GM23338 (cell line): ENCODE measurements at regions not wholly inside any gene's neighbourhood (a gene's known extent, or its start where the extent isn't known, plus 50 kb on each side); places are given as distances from the start of the nearest gene placed in this dataset.

Experiments
- ATAC-seq: fragments of 200-7000 bp; cut with Tn5 transposase; 3 replicates; pipeline ENCODE4 v1.9.1; 2020
- DNase-seq: peaks from one replicate; pipeline ENCODE4 v3.0.0-alpha.2; 2015; ENCODE audit warnings: low spot score
- H2AFZ ChIP-seq: fragments of 200-600 bp; sonication (generic); 2 replicates; pipeline ENCODE4 v1.8.0; 2016; ENCODE audit warnings: antibody characterized with exemption, mild to moderate bottlenecking, moderate library complexity
- H3F3A ChIP-seq: fragments of 200-600 bp; sonication (generic); replicated peaks from 2 replicates; pipeline ENCODE4 v1.8.0; 2017; ENCODE audit warnings: antibody characterized with exemption, mixed run types, low read depth
- H3K27ac ChIP-seq: fragments of 200-600 bp; sonication (generic); 2 replicates; pipeline ENCODE4 v1.6.1; 2016; ENCODE audit warnings: low read depth
- H3K27me3 ChIP-seq: fragments of 200-600 bp; sonication (generic); 2 replicates; pipeline ENCODE4 v1.8.0; 2016; ENCODE audit warnings: mild to moderate bottlenecking, mixed run types, moderate library complexity; ENCODE audit not compliant: insufficient read depth
- H3K36me3 ChIP-seq: fragments of 200-600 bp; sonication (generic); 2 replicates; pipeline ENCODE4 v1.8.0; 2016; ENCODE audit warnings: mild to moderate bottlenecking; ENCODE audit not compliant: insufficient read depth
- H3K4me1 ChIP-seq: fragments of 200-600 bp; sonication (generic); 2 replicates; pipeline ENCODE4 v1.8.0; 2016; ENCODE audit warnings: mild to moderate bottlenecking, moderate library complexity; ENCODE audit not compliant: insufficient read depth
- H3K4me2 ChIP-seq: fragments of 200-600 bp; sonication (generic); 2 replicates; pipeline ENCODE4 v1.7.1; 2017; ENCODE audit warnings: mixed run types
- H3K4me3 ChIP-seq: fragments of 200-600 bp; sonication (generic); 2 replicates; pipeline ENCODE4 v1.6.1; 2016; ENCODE audit warnings: mixed run types
- H3K79me2 ChIP-seq: fragments of 200-600 bp; sonication (generic); replicated peaks from 2 replicates; pipeline ENCODE4 v1.8.0; 2017; ENCODE audit warnings: mild to moderate bottlenecking; ENCODE audit not compliant: insufficient read depth
- H3K9me2 ChIP-seq: fragments of 200-600 bp; sonication (generic); 2 replicates; pipeline ENCODE4 v1.8.0; 2017; ENCODE audit not compliant: insufficient read depth
- H4K20me1 ChIP-seq: fragments of 200-600 bp; sonication (generic); replicated peaks from 2 replicates; pipeline ENCODE4 v1.8.0; 2017; ENCODE audit warnings: mild to moderate bottlenecking; ENCODE audit not compliant: insufficient read depth
- H3K27ac Mint-ChIP-seq: 2 replicates; pipeline ENCODE4 v1.8.0; 2020; ENCODE audit warnings: inconsistent platforms, mild to moderate bottlenecking, moderate library complexity, mixed read lengths
- H3K27me3 Mint-ChIP-seq: 3 replicates; pipeline ENCODE4 v1.8.0; 2022; ENCODE audit warnings: low read depth, mild to moderate bottlenecking, moderate library complexity, mixed read lengths, inconsistent platforms; ENCODE audit not compliant: insufficient read depth, poor library complexity
- H3K36me3 Mint-ChIP-seq: 3 replicates; pipeline ENCODE4 v1.8.0; 2021; ENCODE audit warnings: low read depth, mild to moderate bottlenecking, inconsistent platforms, moderate library complexity, mixed read lengths
- H3K4me1 Mint-ChIP-seq: 3 replicates; pipeline ENCODE4 v1.8.0; 2020; ENCODE audit warnings: mild to moderate bottlenecking, inconsistent platforms, mixed read lengths
- H3K4me3 Mint-ChIP-seq: 3 replicates; pipeline ENCODE4 v1.8.0; 2021; ENCODE audit warnings: moderate library complexity, mild to moderate bottlenecking, inconsistent platforms, mixed read lengths
- H3K9me3 Mint-ChIP-seq: 3 replicates; pipeline ENCODE4 v1.8.0; 2020; ENCODE audit warnings: moderate library complexity, mild to moderate bottlenecking, inconsistent platforms, mixed read lengths
- ETS1 ChIP-seq: IDR thresholded peaks from 2 replicates; pipeline ENCODE4 v1.6.1; 2016; ENCODE audit warnings: antibody characterized with exemption
- EZH2 ChIP-seq: fragments of 200-600 bp; sonication (generic); IDR thresholded peaks from one replicate; pipeline ENCODE4 v1.8.0; 2017; ENCODE audit warnings: antibody characterized with exemption, mild to moderate bottlenecking, low read depth; ENCODE audit not compliant: unreplicated experiment
- EZH2phosphoT487 ChIP-seq: fragments of 200-600 bp; sonication (generic); IDR thresholded peaks from one replicate; pipeline ENCODE4 v1.8.1; 2018; ENCODE audit warnings: antibody characterized with exemption; ENCODE audit not compliant: unreplicated experiment
- JUNB ChIP-seq: IDR thresholded peaks from one replicate; pipeline ENCODE4 v1.6.1; 2016; ENCODE audit warnings: antibody characterized with exemption; ENCODE audit not compliant: unreplicated experiment
- NANOG ChIP-seq: IDR thresholded peaks from 2 replicates; pipeline ENCODE4 v1.6.1; 2016; ENCODE audit warnings: antibody characterized with exemption, borderline replicate concordance
- REST ChIP-seq: IDR thresholded peaks from one replicate; pipeline ENCODE4 v1.6.1; 2018; ENCODE audit warnings: antibody characterized with exemption; ENCODE audit not compliant: unreplicated experiment
- STAT1 ChIP-seq: IDR thresholded peaks from one replicate; pipeline ENCODE4 v1.6.1; 2016; ENCODE audit warnings: antibody characterized with exemption; ENCODE audit not compliant: unreplicated experiment
- ZNF114 ChIP-seq: fragments of 250-450 bp; sonication (Bioruptor Pico); IDR thresholded peaks from 2 replicates; pipeline ENCODE4 v1.5.0; 2020; ENCODE audit warnings: mild to moderate bottlenecking, moderate library complexity
- ZNF331 ChIP-seq: fragments of 250-450 bp; sonication (Bioruptor Pico); IDR thresholded peaks from 2 replicates; pipeline ENCODE4 v1.5.0; 2020; ENCODE audit warnings: low read depth, mild to moderate bottlenecking, moderate library complexity

GRCh38 chr20:20791664-20792568, 79.5 kb upstream of the RALGAPA2 start (continued):
- TF ChIP-seq REST, result no peak
- no peak for TF ChIP-seq JUNB
- TF ChIP-seq ZNF331 (CRISPR knock-in tag), result no peak
- TF ChIP-seq ZNF114, result no peak
- TF ChIP-seq STAT1, result no peak

- peaks cover 6% of the 10 kb centered on the region; the same call in 2 of the 3 replicates for H3K9me3 Mint-ChIP-seq
- no peaks in the 10 kb centered on the region; the same call in 1 of the 2 replicates for H3K36me3 ChIP-seq
- H3K27ac ChIP-seq, result no peak overlapping the region
- H3K4me1 Mint-ChIP-seq, result no peaks in the 10 kb centered on the region
- H2AFZ ChIP-seq, result no peak overlapping the region
- H3K4me2 ChIP-seq, result no peak overlapping the region
- no peaks in the 10 kb centered on the region for H3K4me1 ChIP-seq
- H3K36me3 Mint-ChIP-seq, result no peaks in the 10 kb centered on the region
- ATAC-seq (no peak), DNase-seq (no peak)
- peaks cover 5% of the 10 kb centered on the region for H3K27me3 Mint-ChIP-seq
- no peak for TF ChIP-seq EZH2
- TF ChIP-seq REST, result no peak
- TF ChIP-seq ZNF114, result no peak
- TF ChIP-seq NANOG, result no peak
- TF ChIP-seq ETS1, result no peak
- TF ChIP-seq EZH2phosphoT487, result no peak
- no peaks in the 10 kb centered on the region for H3K79me2 ChIP-seq
- no peak overlapping the region for H3K4me3 ChIP-seq
- no peaks in the 10 kb centered on the region for H3F3A ChIP-seq
- H4K20me1 ChIP-seq, result no peaks in the 10 kb centered on the region
- no peak overlapping the region for H3K4me3 Mint-ChIP-seq
- H3K27me3 ChIP-seq, result no peaks in the 10 kb centered on the region
- no peak overlapping the region for H3K27ac Mint-ChIP-seq
- H3K9me2 ChIP-seq, result 0 out of 2 replicates have a peak, but pooled peaks cover 4% of the 10 kb centered on the region
These were observed 75.9 kb upstream of the RALGAPA2 start for GRCh38 chr20:20788308-20788707.
